Islet precursor cell (in vitro differentiated cells): ENCODE measurements at regions not wholly inside any gene's neighbourhood (a gene's known extent, or its start where the extent isn't known, plus 50 kb on each side); places are given as distances from the start of the nearest gene placed in this dataset.

Experiments used
- DNase-seq: peaks from one replicate; pipeline ENCODE4 v3.0.0-alpha.2; 2018

GRCh38 chr6:66883453-66883852 is 1176.4 kb upstream of the EYS start:
- DNase-seq: no peak

GRCh38 chr6:66866801-66867200 is 1159.8 kb upstream of the EYS start:
- DNase-seq: no peak

DNA sequence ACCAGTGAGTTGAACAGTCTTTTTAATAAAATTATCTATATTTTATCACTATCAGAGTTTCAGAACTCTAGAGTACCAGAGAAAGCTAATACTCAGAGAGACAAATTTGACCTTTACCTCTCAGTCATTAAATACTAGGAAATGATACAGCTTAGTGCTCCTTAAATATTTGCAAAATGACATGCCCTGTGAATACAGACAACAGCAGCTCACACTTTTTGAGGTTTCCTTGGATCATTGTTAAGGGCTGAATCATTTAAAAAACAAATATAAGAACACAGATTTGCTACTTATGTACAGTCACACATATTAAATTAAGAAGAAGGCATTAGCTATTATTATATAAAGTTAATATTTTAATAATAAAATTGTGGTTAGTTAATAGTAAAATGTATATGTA is 1158.7 kb upstream of the EYS start:
- no peak for DNase-seq

- DNase-seq: no peak
These were observed 1154.0 kb upstream of the EYS start for GRCh38 chr6:66861007-66861541.

- DNase-seq: no peak
These were observed 1153.3 kb upstream of the EYS start for GRCh38 chr6:66860328-66860727.

DNA sequence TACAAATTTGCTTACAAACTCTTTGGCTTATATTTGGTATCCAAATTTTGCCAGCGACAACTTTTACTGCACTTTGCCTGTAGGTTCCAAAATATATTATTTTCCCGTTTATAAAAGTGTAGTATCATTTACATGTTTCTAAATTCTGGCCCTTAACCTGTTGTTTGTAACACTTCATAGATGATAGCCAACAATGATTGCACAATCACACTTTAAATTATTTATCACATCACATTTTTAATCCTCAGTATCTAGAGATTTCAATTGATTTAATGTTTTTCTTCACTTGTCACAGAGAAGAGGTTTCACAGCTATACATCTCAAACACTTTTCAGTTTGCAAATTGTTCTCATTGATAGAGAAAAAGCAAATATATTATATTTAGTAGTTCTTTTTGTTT is 1151.2 kb upstream of the EYS start:
- DNase-seq: no peak

DNA sequence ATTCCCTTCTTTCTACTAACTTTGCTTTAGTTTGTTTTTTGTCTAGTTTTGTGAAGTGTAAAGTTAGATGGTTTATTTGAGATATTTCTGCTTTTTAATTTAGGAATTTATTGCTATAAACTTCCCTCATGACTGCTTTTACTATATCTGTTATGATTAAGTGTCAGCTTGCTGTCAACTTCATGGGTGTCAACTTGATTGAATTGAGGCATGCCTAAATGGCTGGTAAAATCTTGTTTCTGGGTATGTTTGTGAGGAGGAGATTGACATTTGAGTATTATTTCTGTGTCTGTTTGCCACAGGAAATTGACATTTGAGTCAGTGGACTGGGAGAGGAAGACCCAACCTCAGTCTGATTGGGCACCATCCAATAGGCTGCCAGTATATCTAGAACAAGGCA is 1147.0 kb upstream of the EYS start:
- no peak for DNase-seq

- no peak for DNase-seq
These were observed 1144.9 kb upstream of the EYS start for GRCh38 chr6:66851930-66852329.

- no peak for DNase-seq
These were observed 1142.8 kb upstream of the EYS start for GRCh38 chr6:66849843-66850242.

- no peak for DNase-seq
These were observed 1141.4 kb upstream of the EYS start for GRCh38 chr6:66848244-66848953.

- DNase-seq: no peak
These were observed 1131.7 kb upstream of the EYS start for GRCh38 chr6:66838764-66839163.

GRCh38 chr6:66825539-66825938 is 1118.5 kb upstream of the EYS start:
- DNase-seq: no peak

DNA sequence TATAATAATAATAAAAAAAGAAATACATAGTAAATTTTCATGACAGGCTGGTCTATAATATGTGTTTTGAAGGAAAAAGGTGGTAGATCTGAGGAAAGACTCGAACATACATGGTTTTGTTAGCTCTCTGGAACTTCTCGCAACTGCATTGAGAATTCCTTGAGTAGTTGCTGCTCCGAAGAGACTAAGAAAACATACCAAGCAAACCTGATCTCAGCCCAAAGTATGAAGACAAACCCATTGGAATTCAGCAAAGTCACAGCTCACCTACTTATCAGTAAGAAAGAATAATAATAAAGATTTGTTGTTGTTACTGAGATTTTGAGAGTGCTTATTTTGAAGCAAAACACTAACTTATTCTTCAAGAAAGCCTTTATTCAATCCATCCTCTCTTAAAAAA is 1107.1 kb upstream of the EYS start:
- no peak for DNase-seq

DNA sequence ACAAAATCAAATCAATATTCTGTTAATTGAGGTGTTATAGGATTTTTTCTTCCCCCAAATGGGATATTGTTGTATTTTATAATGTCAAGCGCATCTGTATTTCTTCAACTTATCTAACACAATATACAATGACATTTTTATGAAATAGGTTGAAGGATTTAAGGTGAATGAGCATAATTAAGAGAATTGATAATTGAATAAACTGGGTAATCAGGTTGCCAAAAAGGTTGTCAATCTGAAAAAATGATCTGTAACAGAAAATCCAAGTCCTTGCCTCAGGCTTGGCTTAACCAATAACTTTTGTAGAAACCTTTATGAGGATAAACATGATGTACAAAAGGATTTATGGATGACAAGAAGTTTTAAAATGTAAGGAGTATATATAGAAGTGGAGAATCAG is 1101.7 kb upstream of the EYS start:
- DNase-seq: no peak

- no peak for DNase-seq
These were observed 1090.0 kb upstream of the EYS start for GRCh38 chr6:66796987-66797386.

DNA sequence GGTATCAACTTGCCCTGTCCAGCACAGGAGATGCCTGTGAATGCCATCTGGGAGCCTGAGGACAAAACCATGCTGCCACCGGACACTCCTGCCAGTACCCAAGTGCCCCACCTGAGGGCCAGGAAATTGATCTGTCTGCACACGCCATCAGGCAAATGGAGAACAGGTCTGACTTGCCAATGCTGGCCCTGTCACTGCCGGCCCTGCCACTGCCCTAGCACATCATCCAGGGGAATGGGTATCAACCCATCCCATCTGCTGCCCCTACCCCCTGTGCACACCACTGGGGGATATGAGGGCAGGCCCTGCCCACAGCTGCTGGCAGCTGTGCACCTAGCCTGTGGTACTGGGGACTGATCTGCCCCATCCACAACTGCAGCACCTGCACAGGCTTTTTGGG is 1081.6 kb upstream of the EYS start:
- no peak for DNase-seq

DNA sequence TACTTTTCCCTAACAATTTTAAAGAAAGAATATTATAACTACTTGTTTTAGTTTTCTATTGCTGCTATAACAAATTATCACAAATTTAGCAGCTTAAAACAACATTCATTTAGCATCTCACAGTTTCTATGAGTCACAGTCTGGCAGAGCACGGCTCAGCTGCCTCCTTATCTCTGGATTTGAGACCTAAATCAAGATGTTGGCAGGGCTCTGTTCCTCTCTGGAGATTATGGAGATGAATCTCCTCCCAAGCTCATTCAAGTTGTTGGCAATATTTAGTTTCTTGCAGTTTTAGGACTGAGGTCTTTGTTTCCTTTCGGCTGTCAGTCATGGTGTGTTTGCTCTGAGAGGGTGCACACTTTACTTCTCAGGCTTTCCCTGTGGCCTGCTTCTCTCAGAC is 1065.8 kb upstream of the EYS start:
- peak; percentile 50 for DNase-seq

DNA sequence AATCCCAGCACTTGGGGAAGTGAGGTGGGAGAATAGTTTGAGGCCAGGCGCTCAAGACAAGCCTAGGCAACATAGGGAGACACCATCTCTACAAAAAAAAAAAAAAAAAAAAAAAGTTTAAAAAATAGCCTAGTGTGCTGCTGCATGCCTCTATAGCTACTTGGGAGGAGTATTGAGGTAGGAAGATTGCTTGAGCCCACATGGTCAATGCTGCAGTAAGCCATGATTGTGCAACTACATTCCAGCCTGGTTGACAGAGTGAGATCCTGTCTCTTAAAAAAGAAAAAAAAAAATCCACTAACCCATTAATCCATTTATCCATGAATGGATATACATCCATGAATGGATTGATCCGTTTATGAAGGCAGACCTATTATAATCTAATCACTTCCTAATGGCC is 1064.6 kb upstream of the EYS start:
- DNase-seq: no peak

- no peak for DNase-seq
These were observed 1044.6 kb upstream of the EYS start for GRCh38 chr6:66751630-66752029.

DNA sequence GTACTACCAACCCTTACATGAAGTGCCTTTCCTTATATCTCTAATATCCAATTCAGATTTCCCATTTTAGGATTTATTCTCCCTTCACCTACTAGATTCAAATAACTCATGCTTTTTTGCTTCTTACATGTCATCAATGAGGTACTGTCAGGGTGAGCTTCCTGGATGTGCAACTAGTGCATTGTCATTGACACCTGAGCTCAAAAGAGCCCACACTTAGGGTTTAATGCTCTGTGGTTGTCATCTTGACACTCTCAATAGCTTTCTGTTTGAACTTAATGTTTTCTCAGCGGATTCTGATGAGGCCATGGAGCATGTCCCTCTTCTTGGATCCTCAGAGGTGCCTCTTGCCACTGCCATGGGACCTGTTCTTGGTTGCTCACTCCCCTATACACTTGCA is 1033.3 kb upstream of the EYS start:
- DNase-seq: no peak

GRCh38 chr6:66735106-66735890 is 1028.3 kb upstream of the EYS start:
- DNase-seq: no peak

DNA sequence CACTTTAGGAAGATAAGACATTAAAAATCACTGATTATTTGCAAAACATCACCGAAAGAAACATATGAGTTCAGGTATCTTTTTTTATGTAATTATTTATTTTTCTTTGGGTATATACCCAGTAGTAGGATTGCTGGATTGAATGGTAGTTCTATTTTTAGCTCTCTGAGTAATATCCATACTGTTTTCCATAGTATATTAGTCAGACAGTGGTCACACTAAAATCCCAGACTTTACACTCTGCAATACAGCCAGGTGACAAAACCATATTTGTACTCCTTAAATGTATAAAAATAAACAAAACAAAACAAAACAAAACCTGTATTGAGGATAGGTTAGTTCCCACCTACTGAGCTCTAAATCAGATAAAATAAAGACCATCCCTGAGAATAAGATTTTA is 1024.3 kb upstream of the EYS start:
- no peak for DNase-seq

GRCh38 chr6:66725670-66726069 is 1018.6 kb upstream of the EYS start:
- no peak for DNase-seq

DNA sequence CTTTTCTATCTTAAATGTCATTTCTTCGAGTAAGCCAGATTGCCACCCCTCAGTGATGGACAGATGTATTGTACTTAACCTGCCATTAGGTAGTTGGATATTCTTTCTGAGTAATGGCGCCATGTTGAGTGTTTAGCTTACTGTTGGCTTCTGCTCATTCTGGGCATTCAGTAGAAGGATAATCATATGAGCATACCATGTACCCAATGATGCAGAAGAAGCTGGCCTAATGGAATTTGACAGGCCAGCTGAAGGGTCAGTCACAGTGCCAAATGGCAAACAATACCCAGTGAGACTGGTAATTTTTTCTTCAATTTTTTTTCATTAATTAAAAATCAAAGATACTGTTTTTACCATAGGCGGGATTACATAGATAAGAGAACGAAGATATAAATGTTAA is 1010.8 kb upstream of the EYS start:
- no peak for DNase-seq

DNA sequence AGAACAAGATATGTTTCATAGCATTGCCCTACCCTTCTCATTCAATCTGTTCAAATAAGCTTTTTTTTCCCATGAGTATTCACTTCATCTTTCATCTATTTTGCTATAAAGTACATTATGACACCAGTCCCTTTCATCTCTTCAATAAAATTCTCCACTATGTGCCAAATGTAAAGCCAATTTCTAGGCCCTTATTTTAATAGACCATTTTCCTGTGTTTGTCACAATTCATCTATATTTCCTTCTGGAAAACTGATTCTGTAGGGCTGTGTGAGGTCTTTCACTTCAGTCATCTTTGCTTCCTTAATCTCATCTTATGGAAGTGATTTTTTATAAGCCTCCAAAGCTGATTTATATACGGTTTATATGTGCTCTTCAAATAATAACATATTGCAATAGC is 992.4 kb upstream of the EYS start:
- DNase-seq: no peak
